GM18951 (cell line): ENCODE measurements at regions not wholly inside any gene's neighbourhood (a gene's known extent, or its start where the extent isn't known, plus 50 kb on each side); places are given as distances from the start of the nearest gene placed in this dataset.

ENCODE experiments used
- POLR2A ChIP-seq: IDR thresholded peaks from 4 replicates; pipeline ENCODE4 v1.6.1; 2011; ENCODE audit warnings: mild to moderate bottlenecking; ENCODE audit not compliant: insufficient read length, insufficient read depth; ENCODE audit errors: extremely low read depth
- in situ Hi-C: fragments of 300-500 bp; cut with MboI; formaldehyde crosslinking; loops from one replicate; pipeline ENCODE4 v1.12.0; 2022; ENCODE audit warnings: low sequenced_read_pairs, mixed read lengths, inconsistent platforms; ENCODE audit not compliant: unreplicated experiment

GRCh38 chr3:194279101-194279500 is 72.0 kb downstream of the CPN2 start:
- in situ Hi-C loops = no loop called here
- TF ChIP-seq POLR2A = no peak

- in situ Hi-C loops = no loop called here
Measured at GRCh38 chr3:194279701-194280360, 71.3 kb downstream of the CPN2 start.

GRCh38 chr3:194280777-194281176 is 70.4 kb downstream of the CPN2 start:
- no peak for TF ChIP-seq POLR2A
- in situ Hi-C loops = no loop called here

More at GRCh38 chr3:194279701-194280360, 71.3 kb downstream of the CPN2 start:
- TF ChIP-seq POLR2A = no peak

GRCh38 chr3:194281306-194281705 is 69.8 kb downstream of the CPN2 start:
- in situ Hi-C loops = no loop called here
- no peak for TF ChIP-seq POLR2A

GRCh38 chr3:194281766-194282165 is 69.4 kb downstream of the CPN2 start:
- TF ChIP-seq POLR2A = no peak
- in situ Hi-C loops = no loop called here

- TF ChIP-seq POLR2A = no peak
- in situ Hi-C loops = no loop called here
Measured at GRCh38 chr3:194282436-194283122, 68.5 kb downstream of the CPN2 start.

GRCh38 chr3:194283221-194284006 is 67.7 kb downstream of the CPN2 start:
- in situ Hi-C loops = no loop called here
- no peak for TF ChIP-seq POLR2A

GRCh38 chr3:194284351-194284750 is 66.8 kb downstream of the CPN2 start:
- in situ Hi-C loops = no loop called here
- TF ChIP-seq POLR2A = no peak

GRCh38 chr3:194285024-194285849 is 65.9 kb downstream of the CPN2 start:
- in situ Hi-C loops = no loop called here
- no peak for TF ChIP-seq POLR2A

- in situ Hi-C loops = no loop called here
- TF ChIP-seq POLR2A = no peak
Measured at GRCh38 chr3:194285850-194286197, 65.3 kb downstream of the CPN2 start.

- in situ Hi-C loops = no loop called here
- no peak for TF ChIP-seq POLR2A
Measured at GRCh38 chr3:194286375-194287146, 64.6 kb downstream of the CPN2 start.

- in situ Hi-C loops = no loop called here
Measured at GRCh38 chr3:194287374-194287773, 63.8 kb downstream of the CPN2 start.

GRCh38 chr3:194287977-194288706 is 63.0 kb downstream of the CPN2 start:
- in situ Hi-C loops = no loop called here
- TF ChIP-seq POLR2A = no peak

More at GRCh38 chr3:194287374-194287773, 63.8 kb downstream of the CPN2 start:
- no peak for TF ChIP-seq POLR2A
